CD4-positive, alpha-beta T cell treated with Interleukin-15 for 1 hour (primary cell): ENCODE measurements at regions not wholly inside any gene's neighbourhood (a gene's known extent, or its start where the extent isn't known, plus 50 kb on each side); places are given as distances from the start of the nearest gene placed in this dataset.

Experiments used
- DNase-seq: peaks from one replicate; pipeline ENCODE4 v3.0.0-alpha.2; 2020

DNA sequence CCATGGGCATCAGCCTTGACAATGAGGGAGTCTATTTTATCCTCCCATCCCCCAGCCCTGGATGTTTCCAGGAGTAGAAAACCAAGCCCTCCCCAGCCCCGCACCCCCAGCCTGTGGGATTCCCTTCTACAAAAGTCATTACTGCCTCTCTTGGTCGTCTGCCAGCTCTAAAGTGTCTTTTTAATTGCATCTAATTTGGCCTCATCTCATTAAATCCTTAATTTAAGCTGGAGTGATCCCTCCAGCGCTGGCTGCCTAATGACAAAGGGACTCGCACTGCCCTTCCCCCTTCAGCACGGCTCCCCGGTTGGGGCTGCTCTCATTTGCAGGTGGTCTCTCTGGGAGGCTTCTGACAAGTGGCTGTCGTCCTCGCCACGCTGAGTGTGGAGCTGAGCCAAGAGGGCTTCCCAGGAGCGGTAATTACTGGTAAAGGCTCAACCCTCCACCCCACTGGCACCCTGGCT, 107.9 kb upstream of the ALDH1B1 start:
- DNase-seq = no peak

- no peak for DNase-seq
Observed at GRCh38 chr9:38284039-38284575, 108.4 kb upstream of the ALDH1B1 start.

GRCh38 chr9:38282756-38283155, 109.7 kb upstream of the ALDH1B1 start:
- DNase-seq = no peak

DNA sequence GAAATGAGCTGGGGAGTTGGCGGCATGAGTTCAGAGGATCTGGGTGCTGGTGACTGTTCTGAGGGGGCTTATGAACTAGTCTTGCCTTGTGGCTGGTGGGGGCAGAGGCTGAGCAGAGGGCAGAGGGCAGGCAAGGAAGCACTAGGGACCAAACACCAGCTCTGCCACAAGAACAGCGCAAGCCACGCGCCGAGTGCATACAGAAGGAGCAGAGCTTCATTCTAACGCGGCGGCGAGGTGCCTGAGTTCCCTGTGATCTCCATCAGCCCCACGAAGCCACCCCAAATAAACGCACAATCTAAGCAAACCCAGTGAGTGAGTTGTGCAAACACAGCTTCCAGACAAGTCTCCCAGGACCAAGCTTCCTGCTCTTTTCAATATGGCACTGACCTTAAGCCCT, 110.6 kb upstream of the ALDH1B1 start:
- DNase-seq = no peak

DNA sequence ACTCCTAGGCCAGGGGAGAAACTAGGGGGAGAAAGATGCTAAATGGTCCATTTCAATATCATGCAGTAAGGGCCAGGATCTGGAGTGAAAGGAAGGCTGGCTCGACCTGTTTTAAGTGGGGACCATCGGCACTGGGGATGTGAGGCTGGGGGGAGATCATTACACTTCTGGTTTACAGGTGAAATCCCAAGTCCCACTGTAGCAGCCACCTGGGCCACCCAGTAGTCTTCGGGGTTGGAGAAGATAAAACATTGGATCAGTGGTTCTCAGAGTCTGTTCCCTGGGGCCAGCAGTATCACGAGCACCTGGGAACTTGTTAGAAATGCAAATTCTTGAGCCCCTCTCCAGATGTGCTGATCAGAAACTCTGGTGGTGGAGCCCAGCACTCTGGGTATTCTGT, 111.3 kb upstream of the ALDH1B1 start:
- DNase-seq = no peak

DNA sequence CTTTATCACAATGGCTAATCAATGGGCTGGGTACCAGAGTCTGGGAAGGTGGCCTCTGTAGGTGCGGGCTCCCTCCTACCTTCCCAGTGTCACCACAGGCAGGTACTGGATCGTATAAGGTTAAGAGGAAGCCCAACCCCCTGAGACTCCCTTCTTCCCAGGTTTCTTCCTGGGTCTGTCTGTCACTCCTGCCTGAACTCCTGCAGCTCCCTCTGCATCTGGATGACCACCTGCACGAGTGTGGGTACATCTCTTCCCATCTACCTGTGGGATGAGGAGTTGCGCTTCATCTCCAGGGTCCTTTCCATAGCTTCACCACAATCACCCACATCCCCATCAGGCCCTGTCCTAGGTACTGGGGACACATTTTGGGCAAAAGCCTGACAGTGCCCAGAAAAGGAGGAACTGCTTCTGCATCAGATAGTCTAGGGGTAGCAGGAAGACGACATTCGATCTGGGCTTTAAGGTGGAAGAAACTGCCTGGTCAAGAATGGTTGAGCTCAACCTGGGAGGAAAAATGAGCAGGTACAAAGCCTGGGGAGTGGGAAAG, 112.2 kb upstream of the ALDH1B1 start:
- no peak for DNase-seq

- no peak for DNase-seq
Observed at GRCh38 chr9:38278931-38279679, 113.4 kb upstream of the ALDH1B1 start.

GRCh38 chr9:38278457-38278856, 114.0 kb upstream of the ALDH1B1 start:
- DNase-seq = no peak

- DNase-seq = no peak
Observed at GRCh38 chr9:38277601-38278200, 114.8 kb upstream of the ALDH1B1 start.

DNA sequence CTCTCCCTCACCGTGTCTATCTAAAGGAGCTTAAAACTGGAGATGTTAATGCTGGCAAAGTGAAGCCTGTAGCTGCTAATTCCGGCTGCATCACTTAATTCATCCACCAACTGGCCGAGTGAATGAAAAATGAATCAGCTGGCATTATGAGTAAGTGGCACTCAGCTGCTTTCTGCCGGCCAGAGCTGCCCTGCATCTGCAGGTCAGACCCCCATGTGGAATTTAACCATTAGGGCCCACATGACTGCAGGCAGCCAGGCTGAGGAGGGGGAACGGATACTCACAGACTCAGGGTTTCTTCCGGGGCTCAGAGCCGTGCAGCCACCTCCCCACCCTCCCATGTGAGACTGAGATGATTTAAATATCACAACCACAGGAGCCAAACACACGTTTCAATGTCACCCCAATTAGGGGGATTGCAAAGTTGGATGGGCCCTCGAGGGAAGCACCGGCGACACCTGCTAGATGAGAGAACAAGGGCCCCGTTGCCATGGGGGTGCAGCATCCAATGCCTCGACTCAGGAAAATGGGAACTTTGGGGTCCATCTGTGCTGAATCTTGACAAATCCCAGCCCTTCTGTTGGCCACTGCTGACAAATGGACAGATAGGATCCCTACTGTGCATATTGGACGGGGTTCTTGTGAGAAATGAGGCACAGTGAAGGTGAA, 115.6 kb upstream of the ALDH1B1 start:
- DNase-seq = no peak

GRCh38 chr9:38274800-38275199, 117.7 kb upstream of the ALDH1B1 start:
- DNase-seq = no peak

GRCh38 chr9:38272710-38273109, 119.8 kb upstream of the ALDH1B1 start:
- DNase-seq = no peak

- no peak for DNase-seq
Observed at GRCh38 chr9:38271666-38272241, 120.7 kb upstream of the ALDH1B1 start.

GRCh38 chr9:38269775-38270174, 122.7 kb upstream of the ALDH1B1 start:
- no peak for DNase-seq

DNA sequence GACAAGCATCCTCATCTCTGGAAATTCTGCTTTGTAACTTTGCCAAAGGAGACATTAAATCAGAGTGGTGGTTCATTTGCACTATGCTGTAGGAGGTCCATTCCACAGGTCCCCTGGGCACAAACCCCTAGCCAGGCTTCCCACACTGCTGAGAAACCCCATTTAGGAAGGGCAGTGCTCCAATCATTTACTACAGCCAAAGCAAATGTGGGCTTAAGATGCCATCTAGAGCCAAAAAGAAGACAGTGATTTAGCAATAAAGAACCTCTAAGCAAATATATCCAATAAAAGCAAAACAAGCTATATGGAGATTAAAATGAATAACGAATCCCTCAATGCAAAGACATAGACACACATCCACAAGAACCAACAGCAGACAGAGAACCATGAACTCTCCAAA, 129.0 kb upstream of the ALDH1B1 start:
- DNase-seq = no peak

- DNase-seq = no peak
Observed at GRCh38 chr9:38259519-38260218, 132.8 kb upstream of the ALDH1B1 start.

DNA sequence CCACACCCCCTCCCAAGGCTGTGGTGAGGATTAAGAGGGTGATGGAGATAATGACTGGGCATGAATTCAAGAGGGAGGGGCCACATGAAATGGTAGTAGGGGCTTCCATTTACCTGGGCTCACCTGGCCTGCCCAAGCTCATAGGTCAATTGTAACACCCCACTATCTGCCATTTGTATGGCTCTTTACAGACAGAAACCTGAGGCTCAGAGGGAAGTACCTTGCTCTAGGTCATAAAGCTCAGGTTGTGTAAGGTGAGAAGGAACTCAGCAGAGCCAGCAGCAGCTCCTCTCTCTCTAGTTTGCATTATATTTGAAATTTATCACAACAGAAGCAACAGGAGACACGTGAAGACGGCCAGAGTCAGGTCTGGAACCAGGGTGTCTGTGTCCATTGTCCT, 133.4 kb upstream of the ALDH1B1 start:
- no peak for DNase-seq

- DNase-seq = no peak
Observed at GRCh38 chr9:38257626-38258215, 134.8 kb upstream of the ALDH1B1 start.

GRCh38 chr9:38256461-38256860, 136.0 kb upstream of the ALDH1B1 start:
- DNase-seq = no peak

DNA sequence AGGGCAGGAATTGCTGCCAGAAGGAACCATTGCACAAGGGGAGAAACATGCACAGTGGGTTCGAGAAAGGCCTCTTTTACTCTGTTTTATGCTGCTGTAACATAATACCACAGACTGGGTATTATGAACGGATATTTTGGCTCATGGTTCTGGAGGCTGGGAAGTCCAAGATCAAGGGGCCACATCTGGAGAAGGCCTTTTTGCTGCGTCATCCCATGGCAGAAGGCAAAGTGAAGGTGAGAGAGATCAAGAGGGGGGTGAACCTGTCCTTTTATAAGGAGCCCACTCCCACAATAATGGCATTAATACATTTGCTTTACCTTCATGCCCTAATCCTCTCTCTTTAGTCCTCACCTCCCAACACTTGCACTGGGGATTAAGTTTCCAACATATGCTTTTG, 136.9 kb upstream of the ALDH1B1 start:
- DNase-seq = no peak

DNA sequence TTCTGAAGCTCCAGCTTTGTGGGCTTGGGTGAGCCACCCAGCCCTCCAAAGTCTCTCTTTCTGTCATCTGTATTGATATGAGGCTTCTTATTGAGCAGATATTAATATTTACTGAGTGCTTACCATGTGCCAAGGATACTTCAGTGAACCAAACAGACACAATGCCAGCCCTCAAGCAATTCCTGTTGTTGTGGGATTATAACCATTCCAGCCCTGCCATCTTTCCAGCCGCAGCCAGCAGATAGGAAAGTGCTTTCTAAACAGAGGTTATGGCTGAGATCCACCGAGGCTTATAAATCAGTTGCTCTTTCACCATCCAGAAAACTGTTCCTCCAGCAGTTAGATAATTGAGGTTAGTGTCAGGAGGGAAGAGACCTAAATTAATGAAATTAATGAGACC, 137.7 kb upstream of the ALDH1B1 start:
- no peak for DNase-seq

- DNase-seq = no peak
Observed at GRCh38 chr9:38254151-38254550, 138.4 kb upstream of the ALDH1B1 start.
